ENCODE measurements at regions not wholly inside any gene's neighbourhood (a gene's known extent, or its start where the extent isn't known, plus 50 kb on each side); places are given as distances from the start of the nearest gene placed in this dataset.

GRCh38 chr15:29566914-29567313 is 255.4 kb downstream of the TJP1 start:
- Histone ChIP-seq H2AFZ (ENCODE audit: low read length) (no peak overlapping the region), H3K23me2 (ENCODE audit: insufficient read length, low read depth, low read length, poor library complexity, severe bottlenecking) (peaks cover 13% of the 10 kb centered on the region), H4K20me1 (ENCODE audit: control insufficient read depth, insufficient read depth, insufficient read length) (no peaks in the 10 kb centered on the region), H3K23ac (ENCODE audit: insufficient read length, low read depth, low read length) (no peak overlapping the region), H4K5ac (ENCODE audit: insufficient read length, low read depth, low read length) (no peak overlapping the region), H3K14ac (ENCODE audit: insufficient read depth, low read length) (no peak overlapping the region), H2BK15ac (ENCODE audit: low read depth, low read length) (no peak overlapping the region), H4K91ac (ENCODE audit: insufficient read length, low read depth, low read length) (no peak overlapping the region), H2BK20ac (ENCODE audit: low read depth, low read length, poor library complexity, severe bottlenecking) (no peak overlapping the region), H2BK5ac (ENCODE audit: insufficient read length, low read length) (no peak overlapping the region), H3K4me2 (ENCODE audit: insufficient read depth, insufficient read length, low read length) (no peak overlapping the region), H3K27me3 (ENCODE audit: insufficient read depth, low read length) (peaks cover 4% of the 10 kb centered on the region; the same call in 1 of the 2 replicates), H2BK12ac (ENCODE audit: insufficient read length, low read depth, low read length) (no peak overlapping the region), H3K56ac (ENCODE audit: insufficient read length, low read depth, low read length) (no peak overlapping the region), H3K9ac (ENCODE audit: extremely low read depth, insufficient read length, low read length) (no peak overlapping the region), H3K79me1 (ENCODE audit: insufficient read depth, low read depth, low read length, poor library complexity, severe bottlenecking) (no peaks in the 10 kb centered on the region), H2BK120ac (ENCODE audit: low read depth, low read length, poor library complexity, severe bottlenecking) (no peak overlapping the region), H3K79me2 (ENCODE audit: insufficient read depth, low read length) (peaks cover 3% of the 10 kb centered on the region; the same call in 1 of the 2 replicates), H3K4me1 (ENCODE audit: insufficient read depth, low read length) (peaks cover 8% of the 10 kb centered on the region; the same call in 1 of the 2 replicates), H3T11ph (ENCODE audit: low read length) (no peak overlapping the region), H3K18ac (ENCODE audit: insufficient read length, low read depth, low read length) (no peak overlapping the region), H3K9me3 (ENCODE audit: control insufficient read depth, low read depth, low read length) (no peaks in the 10 kb centered on the region), H2AK5ac (ENCODE audit: insufficient read length, low read length) (no peak overlapping the region), H3K4ac (ENCODE audit: low read depth, low read length) (no peak overlapping the region), H4K8ac (replicated peaks; ENCODE audit: insufficient read length, low read depth, low read length) (no peak overlapping the region), H3K27ac (ENCODE audit: insufficient read length, low read depth, low read length) (no peak overlapping the region)
- no peak for TF ChIP-seq CTCF (conservative IDR thresholded peaks at IDR 0.05)
- DNase-seq, result no peak
- peak overlapping the region in 1 of 2 experiments; percentile 22; a peak in 1 of 5 replicates for H3K4me3 Mint-ChIP-seq
- H3K27ac Mint-ChIP-seq, result no peak overlapping the region; a peak in 1 of 7 replicates
- H3K27me3 Mint-ChIP-seq (ENCODE audit: low read depth), result peaks cover 22% of the 10 kb centered on the region
- peaks cover 0 to 4% of the 10 kb centered on the region in 2 experiments; a peak in 3 of 5 replicates for H3K9me3 Mint-ChIP-seq
- WGBS (ENCODE audit: extremely low coverage, insufficient read length, low lambda C conversion rate), result no CpG with 5 or more reads among the region's 3 CpGs
- peaks cover 22% of the 10 kb centered on the region in 2 experiments for H3K4me1 Mint-ChIP-seq
- peaks cover 0 to 5% (median 4%) of the 10 kb centered on the region in 3 experiments; a peak in 4 of 7 replicates for H3K36me3 Mint-ChIP-seq (ENCODE audit: insufficient read depth in 1 of 3, low read depth in 3 of 3)

Measured in H9 (cell line).